ENCODE measurements at regions not wholly inside any gene's neighbourhood (a gene's known extent, or its start where the extent isn't known, plus 50 kb on each side); places are given as distances from the start of the nearest gene placed in this dataset.
"Not testable (repeated sequence)": the region's sequence is repeated elsewhere in the genome, so short reads cannot be mapped to it uniquely, and the experiment has no call there.

- Mint-ChIP-seq H3K27ac (no peak overlapping the region), H3K4me1 (no peaks in the 10 kb centered on the region), H3K27me3 (no peaks in the 10 kb centered on the region), H3K4me3 (no peak overlapping the region), H3K36me3 (ENCODE audit: low read depth) (no peaks in the 10 kb centered on the region), H3K9me3 (peaks cover 11% of the 10 kb centered on the region)
- TF ChIP-seq, protein P1, sequence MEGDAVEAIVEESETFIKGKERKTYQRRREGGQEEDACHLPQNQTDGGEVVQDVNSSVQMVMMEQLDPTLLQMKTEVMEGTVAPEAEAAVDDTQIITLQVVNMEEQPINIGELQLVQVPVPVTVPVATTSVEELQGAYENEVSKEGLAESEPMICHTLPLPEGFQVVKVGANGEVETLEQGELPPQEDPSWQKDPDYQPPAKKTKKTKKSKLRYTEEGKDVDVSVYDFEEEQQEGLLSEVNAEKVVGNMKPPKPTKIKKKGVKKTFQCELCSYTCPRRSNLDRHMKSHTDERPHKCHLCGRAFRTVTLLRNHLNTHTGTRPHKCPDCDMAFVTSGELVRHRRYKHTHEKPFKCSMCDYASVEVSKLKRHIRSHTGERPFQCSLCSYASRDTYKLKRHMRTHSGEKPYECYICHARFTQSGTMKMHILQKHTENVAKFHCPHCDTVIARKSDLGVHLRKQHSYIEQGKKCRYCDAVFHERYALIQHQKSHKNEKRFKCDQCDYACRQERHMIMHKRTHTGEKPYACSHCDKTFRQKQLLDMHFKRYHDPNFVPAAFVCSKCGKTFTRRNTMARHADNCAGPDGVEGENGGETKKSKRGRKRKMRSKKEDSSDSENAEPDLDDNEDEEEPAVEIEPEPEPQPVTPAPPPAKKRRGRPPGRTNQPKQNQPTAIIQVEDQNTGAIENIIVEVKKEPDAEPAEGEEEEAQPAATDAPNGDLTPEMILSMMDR (IDR thresholded peaks at IDR 0.05), result no peak
- CTCF ChIA-PET, result no interaction called here
- DNase-seq, result no peak
- intact Hi-C loops (cut with micrococcal nuclease), result no loop called here
- ATAC-seq (ENCODE audit: low read depth), result no peak
- POLR2A ChIA-PET, result no interaction called here
These were observed 869.2 kb downstream of the DIPK2A start for GRCh38 chr3:144840866-144841265.

DNA sequence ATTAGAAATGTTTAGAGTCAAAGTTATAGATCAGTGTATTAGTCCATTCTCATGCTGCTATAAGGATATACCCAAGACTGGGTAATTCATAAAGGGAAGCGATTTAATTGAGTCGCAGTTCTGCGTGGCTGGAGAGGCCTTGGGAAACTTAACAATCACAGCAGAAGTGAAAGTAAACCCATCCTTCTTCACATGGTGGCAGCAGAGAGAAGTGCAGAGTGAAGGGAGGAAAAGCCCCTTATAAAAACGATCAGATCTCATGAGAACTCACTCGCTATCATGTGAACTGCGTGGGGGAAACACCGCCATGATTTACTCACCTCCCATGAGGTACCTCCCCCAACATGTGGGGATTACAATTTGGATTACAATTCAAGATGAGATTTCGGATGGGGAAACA is 871.5 kb downstream of the DIPK2A start:
- no peak for ATAC-seq (ENCODE audit: low read depth)
- CTCF ChIA-PET, result no interaction called here
- no peak for DNase-seq
- Mint-ChIP-seq H3K36me3 (ENCODE audit: low read depth) (no peaks in the 10 kb centered on the region), H3K4me3 (no peak overlapping the region), H3K27ac (no peak overlapping the region), H3K9me3 (peaks cover 10% of the 10 kb centered on the region), H3K27me3 (no peaks in the 10 kb centered on the region), H3K4me1 (no peaks in the 10 kb centered on the region)
- intact Hi-C loops (cut with micrococcal nuclease), result no loop called here
- POLR2A ChIA-PET, result no interaction called here
- TF ChIP-seq, protein P1 (IDR thresholded peaks at IDR 0.05), result no peak

GRCh38 chr3:144852999-144853398 is 881.4 kb downstream of the DIPK2A start:
- ChIA-PET POLR2A (no interaction called here), CTCF (no interaction called here)
- Mint-ChIP-seq H3K27ac (no peak overlapping the region), H3K9me3 (no peaks in the 10 kb centered on the region), H3K4me3 (no peak overlapping the region), H3K4me1 (no peaks in the 10 kb centered on the region), H3K27me3 (no peaks in the 10 kb centered on the region), H3K36me3 (ENCODE audit: low read depth) (no peaks in the 10 kb centered on the region)
- no peak for ATAC-seq (ENCODE audit: low read depth)
- DNase-seq, result no peak
- intact Hi-C loops (cut with micrococcal nuclease), result no loop called here
- TF ChIP-seq, protein P1 (IDR thresholded peaks at IDR 0.05), result no peak

- H3K4me1 Mint-ChIP-seq; H3K27me3 Mint-ChIP-seq; H3K27ac Mint-ChIP-seq; intact Hi-C loops (cut with micrococcal nuclease); POLR2A ChIA-PET; H3K9me3 Mint-ChIP-seq; ATAC-seq (ENCODE audit: low read depth); H3K4me3 Mint-ChIP-seq; DNase-seq; H3K36me3 Mint-ChIP-seq (ENCODE audit: low read depth); CTCF ChIA-PET: not testable (repeated sequence)
These were observed 882.4 kb downstream of the DIPK2A start for GRCh38 chr3:144854020-144854419.

DNA sequence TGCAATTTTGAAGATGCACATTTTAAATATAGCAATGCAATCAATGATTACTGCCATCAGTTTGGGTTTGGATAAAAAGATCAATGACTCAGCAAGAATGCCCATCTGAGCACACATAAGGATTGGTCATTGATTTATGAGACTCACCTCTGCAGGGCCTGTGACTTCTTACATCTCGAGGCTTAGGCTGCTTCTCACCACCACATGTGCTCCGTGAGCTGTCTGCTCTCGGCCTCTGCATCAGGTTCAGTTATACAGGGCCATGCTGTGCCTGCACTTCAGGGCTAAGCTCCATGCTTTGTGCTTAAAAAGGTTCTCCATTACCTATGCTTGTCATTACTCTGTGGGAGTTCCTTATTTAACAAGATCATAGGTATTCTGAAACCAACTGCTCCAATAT is 887.5 kb downstream of the DIPK2A start:
- no peaks in the 10 kb centered on the region for H3K4me1 Mint-ChIP-seq
- ChIA-PET CTCF (no interaction called here), POLR2A (no interaction called here)
- no peaks in the 10 kb centered on the region for H3K36me3 Mint-ChIP-seq (ENCODE audit: low read depth)
- DNase-seq, result no peak
- intact Hi-C loops (cut with micrococcal nuclease), result no loop called here
- H3K27me3 Mint-ChIP-seq, result no peaks in the 10 kb centered on the region
- no peak overlapping the region for H3K27ac Mint-ChIP-seq
- ATAC-seq (ENCODE audit: low read depth), result no peak
- no peak overlapping the region for H3K4me3 Mint-ChIP-seq
- TF ChIP-seq, protein P1 (IDR thresholded peaks at IDR 0.05), result no peak
- H3K9me3 Mint-ChIP-seq, result no peaks in the 10 kb centered on the region

- H3K4me1 Mint-ChIP-seq, result no peaks in the 10 kb centered on the region
- H3K9me3 Mint-ChIP-seq, result no peaks in the 10 kb centered on the region
- CTCF ChIA-PET, result no interaction called here
- POLR2A ChIA-PET, result no interaction called here
- H3K27me3 Mint-ChIP-seq, result no peaks in the 10 kb centered on the region
- DNase-seq (no peak), ATAC-seq (ENCODE audit: low read depth) (no peak)
- H3K36me3 Mint-ChIP-seq (ENCODE audit: low read depth), result no peaks in the 10 kb centered on the region
- TF ChIP-seq, protein P1 (IDR thresholded peaks at IDR 0.05), result no peak
- no peak overlapping the region for H3K27ac Mint-ChIP-seq
- intact Hi-C loops (cut with micrococcal nuclease), result no loop called here
- no peak overlapping the region for H3K4me3 Mint-ChIP-seq
These were observed 893.0 kb downstream of the DIPK2A start for GRCh38 chr3:144864646-144865045.

Measured in activated B cell treated with CpG ODN at 0.5 μM for 24 hours (primary cell).